Germinal center (tissue), 1 donor: ENCODE measurements at regions not wholly inside any gene's neighbourhood (a gene's known extent, or its start where the extent isn't known, plus 50 kb on each side); places are given as distances from the start of the nearest gene placed in this dataset.
"Not testable (repeated sequence)": the region's sequence is repeated elsewhere in the genome, so short reads cannot be mapped to it uniquely, and the experiment has no call there.

Source experiments
- DNase-seq: peaks from one replicate; pipeline ENCODE4 v3.0.0; 2012; ENCODE audit warnings: mixed read lengths, low spot score

DNA sequence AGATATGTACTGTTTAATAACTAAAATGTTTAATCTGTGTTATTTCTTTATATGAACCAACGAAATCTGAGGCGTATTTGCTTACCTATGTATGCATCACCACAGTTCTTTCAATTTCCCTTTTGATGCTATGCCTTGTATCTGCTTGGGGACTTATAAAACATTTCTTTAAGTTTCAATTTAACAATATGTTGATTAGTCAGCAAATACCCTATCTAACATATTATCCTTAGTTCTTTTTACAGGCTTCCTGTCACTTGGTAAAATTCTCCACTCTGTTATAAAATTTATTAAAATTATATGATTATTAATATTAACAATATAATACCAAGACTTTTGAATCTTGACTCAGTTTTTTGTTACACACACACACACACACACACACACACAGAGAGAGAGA lies 174.3 kb downstream of the CPS1 start:
- DNase-seq = no peak

DNA sequence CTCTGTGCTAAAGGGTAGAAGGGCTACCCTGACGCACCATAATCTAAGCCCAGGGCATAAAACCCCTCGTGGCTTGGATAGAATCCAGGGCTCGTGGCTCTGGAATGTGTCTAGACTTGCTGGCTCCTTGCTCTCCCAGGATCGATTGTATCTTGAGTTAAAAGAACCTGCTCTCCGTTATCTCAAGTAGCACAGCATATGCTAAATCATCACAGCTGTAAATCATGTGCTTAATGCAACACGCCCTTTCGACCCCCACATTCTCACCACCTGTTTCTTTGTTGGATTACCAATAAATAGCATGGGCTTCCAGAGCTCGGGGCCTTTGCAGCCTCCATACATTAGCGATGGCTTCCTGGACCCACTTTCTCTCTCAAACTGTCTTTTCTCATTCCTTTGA lies 190.4 kb downstream of the CPS1 start:
- DNase-seq = not testable (repeated sequence)

DNA sequence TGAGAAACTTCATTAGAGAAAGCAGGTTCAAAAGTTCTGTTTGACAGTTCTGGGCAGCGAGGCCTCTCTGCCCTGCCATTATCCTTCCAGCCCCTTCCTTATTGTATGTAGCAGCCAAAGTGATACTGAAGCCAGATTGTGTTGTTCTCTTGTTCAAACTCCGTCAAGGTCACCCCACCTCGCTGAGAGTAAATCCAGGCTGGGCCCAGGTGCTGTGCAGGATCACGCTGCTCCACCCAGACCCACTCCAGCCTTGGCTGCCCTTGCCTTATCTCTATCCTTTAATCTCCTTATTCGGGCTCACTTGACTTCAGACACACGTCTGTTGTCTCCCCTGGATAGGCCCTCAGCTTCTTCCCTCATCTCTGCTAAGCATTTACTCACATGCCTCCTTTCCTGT lies 196.1 kb downstream of the CPS1 start:
- DNase-seq = no peak

DNA sequence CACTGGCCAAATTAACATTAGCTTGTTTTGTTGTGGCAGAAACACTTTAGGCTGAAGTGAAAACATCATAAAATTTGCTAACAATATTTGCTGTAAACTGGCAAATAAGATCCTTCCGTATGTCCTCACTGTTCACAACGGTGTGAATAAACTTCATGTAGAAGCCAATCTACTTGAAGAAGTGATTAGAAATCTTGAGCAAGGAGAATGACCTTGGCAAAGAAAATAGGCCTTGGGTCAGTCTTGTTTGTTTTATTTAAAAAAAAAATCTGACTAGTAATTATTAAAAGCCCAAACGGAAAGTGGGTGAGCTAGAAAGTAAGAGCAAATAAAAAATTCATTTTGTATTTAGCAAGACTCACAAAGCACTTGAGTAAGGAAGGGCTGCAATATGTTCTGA lies 197.0 kb downstream of the CPS1 start:
- no peak for DNase-seq

DNA sequence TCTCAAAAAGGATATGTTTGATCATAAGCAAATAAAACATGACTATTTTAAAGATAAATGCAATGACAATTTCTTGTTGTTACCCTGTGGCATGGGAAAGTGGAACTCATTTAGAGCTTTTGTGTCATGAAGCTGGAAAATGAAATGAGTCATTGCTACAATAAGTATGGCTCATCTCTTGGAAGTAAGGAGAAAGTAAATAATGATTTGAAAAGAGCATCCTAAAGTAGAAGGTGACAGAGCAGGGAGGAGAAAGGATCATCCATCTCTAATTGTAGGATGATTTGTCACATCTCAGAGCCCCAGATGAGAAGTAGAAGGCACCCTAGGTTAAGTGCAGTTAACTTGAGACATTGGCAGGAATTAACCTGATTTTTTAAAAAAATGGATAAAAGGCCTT lies 200.5 kb downstream of the CPS1 start:
- no peak for DNase-seq

DNA sequence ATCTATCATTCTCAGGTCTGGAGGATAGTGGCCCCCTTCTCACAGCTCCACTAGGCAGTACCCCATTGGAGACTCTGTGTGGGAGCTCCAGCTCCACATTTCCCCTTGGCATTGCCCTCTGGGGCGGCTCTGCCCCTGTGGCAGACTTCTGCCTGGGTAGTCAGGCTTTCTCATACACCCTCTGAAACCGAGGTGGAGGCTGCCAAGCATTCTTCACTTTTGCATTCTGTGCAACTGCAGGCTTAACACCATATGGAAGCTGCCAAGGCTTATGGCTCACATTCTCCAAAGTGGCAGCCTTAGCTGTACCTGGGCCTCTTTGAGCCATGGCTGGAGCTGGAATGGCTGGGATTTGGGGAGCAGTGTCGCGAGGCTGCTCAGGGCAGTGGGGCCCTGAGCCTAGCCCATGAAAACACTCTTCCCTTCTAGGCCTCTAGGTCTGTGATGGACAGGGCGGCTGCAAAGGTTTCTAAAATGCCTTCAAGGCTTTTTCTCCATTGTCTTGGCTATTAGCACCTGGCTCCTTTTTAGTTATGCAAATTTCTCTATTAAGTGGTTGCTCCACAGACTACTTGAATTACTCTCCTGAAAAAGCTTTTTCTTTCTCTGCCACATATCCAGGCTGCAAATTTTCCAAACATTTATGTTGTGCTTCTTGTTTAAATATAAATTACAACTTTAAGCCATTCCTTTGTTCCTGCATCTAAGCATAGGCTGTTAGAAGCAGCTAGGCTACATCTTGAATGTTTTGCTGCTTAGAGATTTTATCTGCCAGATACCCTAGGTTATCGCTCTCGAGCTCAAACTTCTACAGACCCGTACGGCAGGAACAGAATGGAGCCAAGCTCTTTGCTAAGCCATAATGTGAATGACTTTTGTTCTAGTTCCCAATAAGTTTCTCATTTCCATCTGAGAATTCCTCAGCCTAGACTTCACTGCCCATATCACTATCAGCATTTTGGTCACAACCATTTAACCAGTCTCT lies 206.5 kb downstream of the CPS1 start:
- no peak for DNase-seq

DNA sequence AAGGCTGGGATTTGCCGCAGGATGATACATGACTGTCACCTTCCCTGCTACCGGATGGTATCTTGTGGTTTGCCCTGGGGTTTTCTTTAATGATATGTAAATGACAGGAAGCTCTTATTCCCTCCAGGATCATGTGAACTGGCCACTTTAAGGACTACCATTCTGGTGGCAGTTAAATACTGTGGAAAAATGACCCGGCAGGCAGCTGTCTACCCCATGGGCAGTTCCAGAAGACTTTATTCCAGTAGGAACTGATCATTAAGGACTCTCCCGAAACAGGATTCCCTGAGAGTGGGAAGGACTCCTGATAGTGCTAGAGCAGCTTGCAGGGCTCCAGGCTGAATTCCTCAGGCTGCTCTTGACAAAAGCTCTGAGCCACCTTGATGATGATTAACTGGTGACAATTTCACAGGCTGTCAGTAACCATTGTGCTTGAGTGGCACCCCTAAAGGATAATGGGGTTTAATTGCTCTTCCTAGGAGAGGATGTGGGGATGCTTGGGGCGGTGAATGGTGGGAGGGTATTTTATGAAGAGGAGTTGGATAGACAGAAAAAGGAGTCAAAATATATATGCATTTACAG lies 212.0 kb downstream of the CPS1 start:
- no peak for DNase-seq

DNA sequence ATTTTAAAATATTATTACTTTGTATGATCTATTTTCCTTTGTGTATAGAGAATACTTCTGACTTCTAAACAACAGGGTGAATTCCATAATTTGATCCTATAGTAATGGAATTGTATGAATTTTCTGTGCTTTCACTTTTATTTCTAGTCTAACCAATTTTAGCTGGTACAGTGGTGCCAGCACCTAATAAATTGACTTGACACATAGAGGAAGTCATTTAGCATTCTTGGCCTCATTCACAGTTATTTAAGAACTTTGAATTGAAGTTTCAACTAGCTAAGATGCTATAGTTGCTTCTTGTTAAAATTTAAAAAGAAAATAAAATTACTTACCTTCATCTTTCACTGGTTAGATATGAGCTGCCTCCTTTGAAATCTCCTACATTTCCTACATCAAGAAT lies 220.4 kb downstream of the CPS1 start:
- DNase-seq = no peak

DNA sequence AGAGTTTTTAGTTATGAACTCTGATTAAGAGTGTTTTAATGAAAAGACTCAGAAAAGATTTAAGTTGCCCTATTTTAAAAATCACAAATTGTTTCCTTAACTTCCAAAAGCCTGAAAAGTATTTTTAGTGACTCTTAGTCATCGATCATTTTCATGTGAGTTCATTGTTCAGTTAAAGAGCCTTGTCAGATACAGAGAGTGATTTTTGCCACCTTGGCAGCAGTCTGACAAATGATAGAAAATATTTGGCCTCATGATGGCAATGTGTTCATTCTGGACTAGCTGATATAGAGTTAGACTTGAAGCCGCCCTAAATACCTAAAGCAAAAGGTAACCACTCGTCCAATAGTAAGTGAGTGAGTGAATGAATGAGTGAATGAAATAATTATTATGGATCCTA lies 225.8 kb downstream of the CPS1 start:
- no peak for DNase-seq

DNA sequence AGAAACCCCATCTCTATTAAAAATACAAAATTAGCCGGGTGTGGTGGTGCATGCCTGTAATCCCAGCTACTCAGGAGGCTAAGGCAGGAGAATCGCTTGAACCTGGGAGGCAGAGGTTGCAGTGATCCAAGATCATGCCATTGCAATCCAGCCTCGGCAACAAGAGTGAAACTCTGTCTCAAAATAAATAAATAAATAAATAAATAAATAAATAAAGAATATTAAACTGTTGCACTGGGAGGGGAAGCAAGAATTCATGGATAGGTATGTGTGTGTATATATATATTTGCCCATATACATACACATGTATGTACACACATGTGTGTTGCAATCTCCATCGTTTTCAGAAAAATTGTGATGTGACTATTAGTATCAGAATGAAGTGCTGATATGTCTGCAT lies 231.4 kb downstream of the CPS1 start:
- DNase-seq = not testable (repeated sequence)

DNA sequence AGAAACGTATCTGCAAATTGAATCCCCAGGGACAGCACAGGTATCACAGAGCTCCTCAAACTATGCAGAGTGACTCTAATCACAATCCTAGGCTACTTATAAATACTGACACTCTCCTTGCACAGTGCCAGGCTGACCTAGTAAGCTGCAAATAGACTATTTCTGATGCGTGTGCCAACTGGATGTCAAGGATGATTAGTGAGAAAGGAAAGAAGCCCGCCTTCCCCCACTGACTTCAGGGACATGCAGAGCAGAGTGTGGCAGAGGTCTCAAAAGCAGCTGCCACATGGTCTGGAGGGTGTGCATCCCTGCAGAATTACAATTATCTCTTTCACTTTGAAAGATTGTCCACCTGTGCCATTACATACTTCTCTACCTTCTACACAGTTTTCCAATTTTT lies 235.6 kb downstream of the CPS1 start:
- no peak for DNase-seq

DNA sequence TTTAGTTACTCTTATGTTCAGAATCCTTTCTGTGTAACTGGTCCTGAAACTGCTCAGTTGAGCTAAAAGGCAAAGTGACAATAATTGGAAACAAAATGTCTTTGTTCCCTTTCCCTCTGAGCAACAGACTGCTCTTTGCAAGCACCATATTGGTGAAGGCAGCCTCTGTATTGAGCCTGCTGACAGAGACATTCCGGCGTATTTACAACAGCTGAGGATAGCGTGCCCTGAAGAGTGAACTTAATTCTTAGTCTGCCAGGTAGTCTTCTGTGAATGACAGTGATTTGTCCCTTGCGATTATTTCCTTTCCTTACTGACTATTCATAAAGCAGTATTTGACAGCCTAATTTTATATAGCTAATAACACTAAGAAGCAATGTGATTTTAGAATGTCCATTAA lies 239.1 kb downstream of the CPS1 start:
- DNase-seq = no peak

DNA sequence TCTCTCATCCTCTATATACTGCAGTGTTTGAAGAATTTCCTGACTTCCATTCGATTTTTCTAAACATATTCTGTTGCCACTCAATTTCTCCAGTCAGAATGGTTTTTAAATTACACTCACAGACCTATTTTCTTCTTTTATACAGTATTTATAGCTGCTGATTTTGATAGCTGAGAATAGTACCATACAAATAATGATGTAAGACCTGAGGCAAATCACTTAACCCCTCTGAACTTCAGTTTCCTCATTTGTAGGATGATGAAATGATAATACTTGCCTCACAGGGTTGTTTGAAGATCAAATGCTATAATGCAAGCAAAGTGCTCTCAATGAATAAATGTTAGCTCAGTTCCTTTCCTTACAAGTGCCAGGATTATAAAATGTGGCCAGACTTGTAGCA lies 241.8 kb downstream of the CPS1 start:
- DNase-seq = no peak

DNA sequence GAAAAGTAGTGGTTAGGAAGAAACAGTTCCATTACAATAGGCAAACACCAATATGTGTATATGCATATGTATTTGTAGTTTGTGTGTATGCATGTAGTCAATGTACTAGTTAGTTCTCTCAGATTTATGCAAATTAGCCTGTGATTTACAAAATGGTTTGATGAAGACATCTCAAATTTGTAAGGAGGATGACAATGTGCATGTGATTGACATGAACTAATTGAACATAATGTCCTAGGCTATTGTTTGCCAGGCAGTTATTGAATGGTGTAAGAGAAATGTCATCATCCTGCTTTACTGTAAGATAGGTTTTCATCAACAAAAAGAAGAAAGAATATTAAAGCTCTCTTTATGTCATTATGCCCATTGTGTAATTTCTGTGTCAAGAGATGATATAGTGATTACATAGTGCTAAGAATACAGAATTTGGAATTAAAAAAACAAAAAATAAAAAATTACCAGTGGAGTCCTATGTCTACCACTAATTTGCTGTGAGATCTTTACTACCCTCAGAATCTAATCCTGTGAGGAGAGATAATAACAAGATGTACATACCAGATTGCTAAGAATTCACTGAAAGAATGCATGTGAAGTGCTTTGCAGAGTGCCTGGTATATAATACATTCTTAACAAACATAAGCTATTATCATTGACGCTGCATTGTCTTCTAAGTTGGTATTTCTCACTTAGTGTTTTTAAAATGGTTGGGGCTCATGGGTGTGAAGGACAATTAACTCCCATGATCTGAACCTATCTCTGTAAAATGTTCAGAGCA lies 258.0 kb downstream of the CPS1 start:
- no peak for DNase-seq

DNA sequence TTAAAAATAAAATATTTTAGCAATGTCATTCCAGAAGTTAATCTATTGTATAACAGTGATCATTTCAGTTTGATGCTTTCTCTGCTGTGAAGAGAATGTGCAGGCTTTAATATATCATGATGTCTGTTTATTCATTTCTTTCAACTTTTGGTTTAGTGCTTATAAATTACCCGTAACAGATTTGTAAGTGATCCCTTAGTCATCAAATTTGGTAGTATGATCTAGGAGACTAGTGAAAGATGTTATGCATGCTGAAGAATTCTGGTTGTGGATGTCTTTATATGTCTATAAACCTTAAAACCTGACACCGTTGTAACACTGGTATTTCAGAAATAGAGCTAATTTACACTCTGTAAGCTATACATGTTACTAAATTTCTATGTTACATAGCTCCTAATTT lies 260.4 kb downstream of the CPS1 start:
- DNase-seq = no peak

DNA sequence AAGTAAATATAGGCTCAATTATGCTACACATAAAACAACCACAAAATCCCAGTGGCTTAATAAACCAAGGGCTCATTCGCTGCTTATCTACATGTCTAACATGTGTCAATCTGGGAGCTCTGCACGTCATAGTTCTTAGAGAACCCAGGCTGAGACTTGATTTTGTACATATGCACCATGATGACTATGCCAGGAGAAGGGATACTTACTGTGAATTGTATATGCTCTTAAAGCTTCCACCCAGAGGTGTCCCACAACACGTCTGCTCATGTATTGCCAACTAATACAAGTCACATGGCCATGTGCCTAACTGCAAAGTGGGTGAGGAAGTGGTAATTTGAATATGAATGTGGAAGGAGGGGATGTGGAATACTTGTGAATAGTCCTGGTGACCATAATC lies 262.1 kb downstream of the CPS1 start:
- DNase-seq = no peak

DNA sequence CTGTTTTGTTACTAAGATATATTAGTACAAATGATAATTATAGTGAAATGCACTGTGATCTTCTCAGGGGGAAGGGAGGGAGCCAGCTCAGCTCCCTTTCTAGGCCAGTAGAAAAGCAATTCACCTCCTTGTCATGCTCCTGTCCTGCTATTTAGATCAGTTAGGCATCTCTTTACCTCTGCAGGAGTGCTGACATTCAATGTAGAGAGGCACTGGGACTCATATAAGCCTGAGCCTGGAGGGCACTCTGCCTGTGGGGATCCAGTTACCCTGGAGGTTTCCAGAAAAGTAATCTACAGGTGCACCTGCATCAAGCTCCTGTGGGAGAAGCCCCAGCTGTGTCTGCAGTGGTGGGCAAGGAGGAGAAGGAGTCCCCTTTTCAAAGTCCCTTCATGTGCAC lies 277.0 kb downstream of the CPS1 start:
- DNase-seq = no peak

DNA sequence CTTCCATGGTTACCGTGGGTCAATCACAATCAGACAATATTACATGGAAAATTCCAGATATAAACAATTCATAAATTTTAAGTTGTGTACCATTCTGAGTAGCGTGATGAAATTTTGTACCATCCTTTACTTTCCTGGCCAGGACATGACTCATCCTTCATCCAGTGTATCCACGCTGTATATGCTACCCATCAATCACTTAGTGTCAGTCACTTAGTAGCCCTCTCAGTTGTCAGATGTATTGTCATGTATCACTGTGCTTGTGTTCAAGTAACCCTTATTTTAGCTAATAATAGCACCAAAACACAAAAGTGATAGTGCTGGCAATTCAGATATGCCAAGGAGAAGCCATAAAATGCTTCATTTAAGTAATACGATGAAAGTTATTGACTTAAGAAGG lies 282.6 kb downstream of the CPS1 start:
- DNase-seq = no peak

DNA sequence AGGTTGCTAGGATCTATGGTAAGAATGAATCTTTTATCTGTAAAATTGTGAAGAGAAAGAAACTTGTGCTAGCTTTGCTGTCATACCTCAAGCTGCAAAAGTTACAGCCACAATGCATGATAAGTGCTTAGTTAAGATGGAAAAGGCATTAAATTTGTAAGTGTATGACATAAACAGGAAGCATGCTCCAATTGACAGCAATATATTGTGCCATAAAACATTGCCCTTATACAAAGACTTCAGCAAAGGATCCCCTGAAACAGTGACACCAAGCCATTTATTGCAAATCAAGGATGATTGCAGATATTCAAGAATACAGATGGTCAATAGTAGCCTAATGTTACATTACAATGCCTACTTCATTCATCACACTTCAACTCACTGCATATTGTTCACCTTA lies 283.1 kb downstream of the CPS1 start:
- DNase-seq = no peak

DNA sequence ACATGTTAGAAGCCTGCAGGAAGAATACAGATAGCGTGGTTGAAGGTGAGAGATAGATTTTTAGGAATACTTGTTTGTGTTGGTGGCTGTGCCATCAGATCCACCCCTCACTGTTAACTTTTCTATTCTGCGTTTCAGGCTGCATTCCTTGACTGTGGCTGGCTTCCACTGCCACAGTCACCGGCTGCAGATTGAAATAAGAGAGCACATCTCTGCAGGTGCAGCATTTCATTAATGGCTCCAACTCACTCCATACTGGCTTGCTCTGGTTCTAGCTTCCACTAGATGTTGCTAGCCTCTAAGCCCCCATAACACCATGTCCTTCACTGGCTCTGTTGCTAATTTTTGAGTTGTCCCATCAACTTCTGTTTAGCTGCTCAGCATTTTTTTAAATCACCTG lies 286.5 kb downstream of the CPS1 start:
- no peak for DNase-seq

DNA sequence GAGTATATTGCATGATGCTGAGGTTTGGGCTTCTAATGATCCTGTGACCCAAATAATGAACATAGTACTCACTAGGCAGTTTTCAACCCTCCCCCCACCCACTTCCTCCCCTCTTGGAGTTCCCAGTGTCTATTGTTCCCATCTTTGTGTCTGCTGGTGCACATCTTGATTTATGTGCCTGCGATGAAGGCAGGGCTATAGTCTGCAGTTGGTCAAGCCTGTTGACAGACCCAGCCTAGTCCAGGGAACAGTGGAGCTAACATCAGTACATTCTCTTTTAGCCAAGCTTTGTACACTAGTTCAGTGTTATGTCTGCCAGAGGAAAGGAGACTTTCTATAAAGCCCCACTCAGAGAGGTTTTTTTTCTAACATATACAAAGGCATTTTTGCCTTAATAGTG lies 287.6 kb downstream of the CPS1 start:
- no peak for DNase-seq

DNA sequence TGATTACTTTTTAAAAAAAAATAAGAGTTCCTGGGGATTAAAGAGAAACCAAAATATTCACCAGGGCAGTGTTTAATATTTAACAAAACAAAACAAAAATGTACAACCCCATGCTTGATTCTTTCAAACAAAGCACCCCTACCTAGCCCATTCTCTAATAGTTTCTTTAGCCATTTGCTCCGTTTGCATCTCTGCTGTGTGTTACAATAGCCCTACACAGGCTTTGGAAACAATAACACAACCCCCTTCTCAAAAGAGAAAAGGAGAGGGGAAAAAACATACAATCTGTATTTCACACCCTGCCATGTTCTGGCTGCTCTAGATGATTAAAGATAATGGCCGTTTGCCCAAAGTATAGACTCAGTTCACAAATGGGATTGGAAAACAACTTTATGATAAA lies 302.9 kb downstream of the CPS1 start:
- no peak for DNase-seq

DNA sequence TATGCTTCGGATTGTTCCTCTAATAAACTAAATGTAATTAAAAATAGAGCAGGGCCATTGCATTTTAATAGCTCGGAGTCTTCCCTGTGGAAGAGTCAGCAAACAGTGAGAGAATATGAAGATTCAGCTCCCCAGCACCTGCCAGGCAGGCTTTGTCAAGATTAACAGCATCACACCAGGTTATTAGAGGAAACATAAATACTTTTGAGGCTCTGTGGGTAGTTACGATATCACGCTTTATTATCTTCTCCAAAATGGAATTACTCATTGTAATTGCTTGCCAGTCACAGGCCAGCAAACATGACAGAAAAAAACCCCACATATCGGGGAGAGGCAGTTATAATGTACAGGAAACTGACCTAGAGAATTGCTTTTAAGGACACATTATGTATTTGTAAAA lies 303.9 kb downstream of the CPS1 start:
- DNase-seq = no peak
